ENCODE measurements at regions not wholly inside any gene's neighbourhood (a gene's known extent, or its start where the extent isn't known, plus 50 kb on each side); places are given as distances from the start of the nearest gene placed in this dataset.

DNA sequence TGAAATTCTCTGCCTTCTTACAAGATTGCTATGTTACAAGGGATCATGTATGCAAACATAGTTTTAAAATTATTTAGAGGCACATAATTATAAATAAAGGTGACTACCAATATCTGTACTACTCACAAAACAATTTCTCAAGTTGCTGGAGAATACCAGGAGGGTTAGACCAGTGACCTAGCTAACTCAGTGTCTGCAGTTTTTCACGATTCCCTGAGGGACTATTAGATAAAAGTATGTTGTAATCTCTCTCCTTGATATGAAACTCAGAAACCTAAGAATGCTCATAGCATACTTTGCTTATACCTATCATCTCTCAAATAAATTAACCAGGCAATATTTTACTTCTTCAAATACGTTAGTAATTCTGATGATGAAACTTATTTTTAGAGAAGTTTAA lies 534.0 kb upstream of the ANKRD30A start:
- FAIRE-seq, result no peak
- in situ Hi-C loops (cut with MboI), result no loop called here
- no peaks in the 10 kb centered on the region for H3K4me1 ChIP-seq (ENCODE audit: control insufficient read depth, insufficient read depth, low read length)

More for the DNA sequence above, 534.0 kb upstream of the ANKRD30A start:
- Histone ChIP-seq H3K27me3 (replicated peaks in 1 of 2; ENCODE audit: control insufficient read depth in 2 of 2, insufficient read depth in 2 of 2, low read length in 1 of 2) (no peaks in the 10 kb centered on the region), H3K9ac (ENCODE audit: control insufficient read depth, insufficient read depth, low read length) (no peak overlapping the region), H3K9me3 (replicated peaks; ENCODE audit: control insufficient read depth, insufficient read depth, low read length) (no peaks in the 10 kb centered on the region), H3K27ac (ENCODE audit: control insufficient read depth, insufficient read depth) (no peak overlapping the region), H3K4me2 (ENCODE audit: control insufficient read depth, insufficient read depth) (no peak overlapping the region), H3K4me3 (no peak overlapping the region), H2AFZ (ENCODE audit: control insufficient read depth, low read depth, low read length) (no peak overlapping the region), H4K20me1 (ENCODE audit: control insufficient read depth, insufficient read depth) (no peaks in the 10 kb centered on the region), H3K36me3 (ENCODE audit: control insufficient read depth in 2 of 2, insufficient read depth in 2 of 2, low read length in 1 of 2) (no peaks in the 10 kb centered on the region), H3K79me2 (ENCODE audit: control insufficient read depth, insufficient read depth, low read length) (no peaks in the 10 kb centered on the region)
- ATAC-seq (no peak), DNase-seq (ENCODE audit: low read depth, low spot score) (no peak)
- ChIA-PET CTCF (interaction anchor here (0.7 kb wide), 1 partner anchor 372 kb away, joined by 3 read pairs; no protein-coding TSS in a partner anchor), POLR2A (no interaction called here), RAD21 (ENCODE audit: unreplicated experiment) (no interaction called here), SMC1A (ENCODE audit: uncharacterized antibody, unreplicated experiment) (no interaction called here)
- no peak for TF ChIP-seq ETV6 (conservative IDR thresholded peaks at IDR 0.05 in 1 of 2, IDR thresholded peaks at IDR 0.05 in 1 of 2; ENCODE audit: borderline replicate concordance in 1 of 2, low read depth in 1 of 2)
- TF ChIP-seq NFYB (IDR thresholded peaks at IDR 0.05; ENCODE audit: insufficient read depth, low read depth, low read length), result no peak
- TF ChIP-seq, protein P1, sequence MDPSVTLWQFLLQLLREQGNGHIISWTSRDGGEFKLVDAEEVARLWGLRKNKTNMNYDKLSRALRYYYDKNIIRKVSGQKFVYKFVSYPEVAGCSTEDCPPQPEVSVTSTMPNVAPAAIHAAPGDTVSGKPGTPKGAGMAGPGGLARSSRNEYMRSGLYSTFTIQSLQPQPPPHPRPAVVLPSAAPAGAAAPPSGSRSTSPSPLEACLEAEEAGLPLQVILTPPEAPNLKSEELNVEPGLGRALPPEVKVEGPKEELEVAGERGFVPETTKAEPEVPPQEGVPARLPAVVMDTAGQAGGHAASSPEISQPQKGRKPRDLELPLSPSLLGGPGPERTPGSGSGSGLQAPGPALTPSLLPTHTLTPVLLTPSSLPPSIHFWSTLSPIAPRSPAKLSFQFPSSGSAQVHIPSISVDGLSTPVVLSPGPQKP (IDR thresholded peaks at IDR 0.05; ENCODE audit: low read depth, low read length), result no peak
- no peak for TF ChIP-seq YY1 (IDR thresholded peaks at IDR 0.05; ENCODE audit: low read depth, low read length)
- no peak for TF ChIP-seq CHD2 (IDR thresholded peaks at IDR 0.05; ENCODE audit: borderline replicate concordance, low read depth, low read length)
- no peak for TF ChIP-seq MEF2A (IDR thresholded peaks at IDR 0.05; ENCODE audit: insufficient read depth, low read depth, low read length)
- TF ChIP-seq, protein P2, sequence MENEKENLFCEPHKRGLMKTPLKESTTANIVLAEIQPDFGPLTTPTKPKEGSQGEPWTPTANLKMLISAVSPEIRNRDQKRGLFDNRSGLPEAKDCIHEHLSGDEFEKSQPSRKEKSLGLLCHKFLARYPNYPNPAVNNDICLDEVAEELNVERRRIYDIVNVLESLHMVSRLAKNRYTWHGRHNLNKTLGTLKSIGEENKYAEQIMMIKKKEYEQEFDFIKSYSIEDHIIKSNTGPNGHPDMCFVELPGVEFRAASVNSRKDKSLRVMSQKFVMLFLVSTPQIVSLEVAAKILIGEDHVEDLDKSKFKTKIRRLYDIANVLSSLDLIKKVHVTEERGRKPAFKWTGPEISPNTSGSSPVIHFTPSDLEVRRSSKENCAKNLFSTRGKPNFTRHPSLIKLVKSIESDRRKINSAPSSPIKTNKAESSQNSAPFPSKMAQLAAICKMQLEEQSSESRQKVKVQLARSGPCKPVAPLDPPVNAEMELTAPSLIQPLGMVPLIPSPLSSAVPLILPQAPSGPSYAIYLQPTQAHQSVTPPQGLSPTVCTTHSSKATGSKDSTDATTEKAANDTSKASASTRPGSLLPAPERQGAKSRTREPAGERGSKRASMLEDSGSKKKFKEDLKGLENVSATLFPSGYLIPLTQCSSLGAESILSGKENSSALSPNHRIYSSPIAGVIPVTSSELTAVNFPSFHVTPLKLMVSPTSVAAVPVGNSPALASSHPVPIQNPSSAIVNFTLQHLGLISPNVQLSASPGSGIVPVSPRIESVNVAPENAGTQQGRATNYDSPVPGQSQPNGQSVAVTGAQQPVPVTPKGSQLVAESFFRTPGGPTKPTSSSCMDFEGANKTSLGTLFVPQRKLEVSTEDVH (IDR thresholded peaks at IDR 0.05; ENCODE audit: low read depth, partially characterized antibody), result no peak
- TF ChIP-seq MYC (IDR thresholded peaks at IDR 0.05; ENCODE audit: insufficient read depth, insufficient read length, insufficient replicate concordance, low read length, severe bottlenecking), result no peak
- TF ChIP-seq, protein P3, sequence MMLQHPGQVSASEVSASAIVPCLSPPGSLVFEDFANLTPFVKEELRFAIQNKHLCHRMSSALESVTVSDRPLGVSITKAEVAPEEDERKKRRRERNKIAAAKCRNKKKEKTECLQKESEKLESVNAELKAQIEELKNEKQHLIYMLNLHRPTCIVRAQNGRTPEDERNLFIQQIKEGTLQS (IDR thresholded peaks at IDR 0.05; ENCODE audit: borderline replicate concordance, extremely low read depth, low read depth, low read length), result no peak
- TF ChIP-seq, protein P4, sequence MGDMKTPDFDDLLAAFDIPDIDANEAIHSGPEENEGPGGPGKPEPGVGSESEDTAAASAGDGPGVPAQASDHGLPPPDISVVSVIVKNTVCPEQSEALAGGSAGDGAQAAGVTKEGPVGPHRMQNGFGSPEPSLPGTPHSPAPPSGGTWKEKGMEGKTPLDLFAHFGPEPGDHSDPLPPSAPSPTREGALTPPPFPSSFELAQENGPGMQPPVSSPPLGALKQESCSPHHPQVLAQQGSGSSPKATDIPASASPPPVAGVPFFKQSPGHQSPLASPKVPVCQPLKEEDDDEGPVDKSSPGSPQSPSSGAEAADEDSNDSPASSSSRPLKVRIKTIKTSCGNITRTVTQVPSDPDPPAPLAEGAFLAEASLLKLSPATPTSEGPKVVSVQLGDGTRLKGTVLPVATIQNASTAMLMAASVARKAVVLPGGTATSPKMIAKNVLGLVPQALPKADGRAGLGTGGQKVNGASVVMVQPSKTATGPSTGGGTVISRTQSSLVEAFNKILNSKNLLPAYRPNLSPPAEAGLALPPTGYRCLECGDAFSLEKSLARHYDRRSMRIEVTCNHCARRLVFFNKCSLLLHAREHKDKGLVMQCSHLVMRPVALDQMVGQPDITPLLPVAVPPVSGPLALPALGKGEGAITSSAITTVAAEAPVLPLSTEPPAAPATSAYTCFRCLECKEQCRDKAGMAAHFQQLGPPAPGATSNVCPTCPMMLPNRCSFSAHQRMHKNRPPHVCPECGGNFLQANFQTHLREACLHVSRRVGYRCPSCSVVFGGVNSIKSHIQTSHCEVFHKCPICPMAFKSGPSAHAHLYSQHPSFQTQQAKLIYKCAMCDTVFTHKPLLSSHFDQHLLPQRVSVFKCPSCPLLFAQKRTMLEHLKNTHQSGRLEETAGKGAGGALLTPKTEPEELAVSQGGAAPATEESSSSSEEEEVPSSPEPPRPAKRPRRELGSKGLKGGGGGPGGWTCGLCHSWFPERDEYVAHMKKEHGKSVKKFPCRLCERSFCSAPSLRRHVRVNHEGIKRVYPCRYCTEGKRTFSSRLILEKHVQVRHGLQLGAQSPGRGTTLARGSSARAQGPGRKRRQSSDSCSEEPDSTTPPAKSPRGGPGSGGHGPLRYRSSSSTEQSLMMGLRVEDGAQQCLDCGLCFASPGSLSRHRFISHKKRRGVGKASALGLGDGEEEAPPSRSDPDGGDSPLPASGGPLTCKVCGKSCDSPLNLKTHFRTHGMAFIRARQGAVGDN (IDR thresholded peaks at IDR 0.05), result no peak
- intact Hi-C loops (cut with micrococcal nuclease; ENCODE audit: unreplicated experiment), result no loop called here
- no TSS peak for BruUV-seq (replicated peaks)
- WGBS (ENCODE audit: insufficient coverage, insufficient replicate concordance, low lambda C conversion rate, missing lambda C conversion rate), result 0% methylated on average over 2 of the region's 2 CpGs
